ENCODE measurements at regions not wholly inside any gene's neighbourhood (a gene's known extent, or its start where the extent isn't known, plus 50 kb on each side); places are given as distances from the start of the nearest gene placed in this dataset.

DNA sequence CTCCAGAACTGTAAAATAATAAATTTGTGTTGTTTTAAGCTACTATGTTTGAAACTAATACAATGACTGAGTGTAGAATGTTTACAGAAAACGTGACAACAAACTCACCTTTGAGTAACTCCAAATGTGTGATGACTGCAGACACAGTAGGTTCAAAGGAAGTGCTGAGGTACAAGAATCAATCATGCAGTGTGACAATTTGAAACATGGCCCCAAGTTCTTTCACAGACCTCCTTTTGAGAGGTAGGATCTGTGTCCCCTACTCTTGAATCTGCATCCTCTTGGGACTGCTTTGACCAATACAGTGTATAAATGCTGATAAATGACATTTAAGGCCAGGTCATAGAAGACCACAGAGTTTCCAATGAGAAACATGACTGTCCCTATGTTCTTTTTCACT lies 667.7 kb upstream of the DIPK2B start:
- TF ChIP-seq, protein P1, sequence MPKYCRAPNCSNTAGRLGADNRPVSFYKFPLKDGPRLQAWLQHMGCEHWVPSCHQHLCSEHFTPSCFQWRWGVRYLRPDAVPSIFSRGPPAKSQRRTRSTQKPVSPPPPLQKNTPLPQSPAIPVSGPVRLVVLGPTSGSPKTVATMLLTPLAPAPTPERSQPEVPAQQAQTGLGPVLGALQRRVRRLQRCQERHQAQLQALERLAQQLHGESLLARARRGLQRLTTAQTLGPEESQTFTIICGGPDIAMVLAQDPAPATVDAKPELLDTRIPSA (CRISPR knock-in tag; IDR thresholded peaks at IDR 0.05; ENCODE audit: borderline replicate concordance), result no peak
- no peak for TF ChIP-seq ZNF44 (CRISPR knock-in tag; IDR thresholded peaks at IDR 0.05)
- TF ChIP-seq CBX1 (IDR thresholded peaks at IDR 0.05; ENCODE audit: low read depth), result no peak
